ENCODE measurements at regions not wholly inside any gene's neighbourhood (a gene's known extent, or its start where the extent isn't known, plus 50 kb on each side); places are given as distances from the start of the nearest gene placed in this dataset.

- no peak for DNase-seq
Observed at GRCh38 chrX:5829469-5829868, 399.2 kb downstream of the NLGN4X start.

GRCh38 chrX:5829060-5829459 lies 399.6 kb downstream of the NLGN4X start:
- no peak for DNase-seq

- no peak for DNase-seq
Observed at GRCh38 chrX:5823903-5824302, 404.8 kb downstream of the NLGN4X start.

GRCh38 chrX:5810636-5811035 lies 418.0 kb downstream of the NLGN4X start:
- no peak for DNase-seq

- no peak for DNase-seq
Observed at GRCh38 chrX:5807181-5807580, 421.5 kb downstream of the NLGN4X start.

GRCh38 chrX:5802391-5802790 lies 426.3 kb downstream of the NLGN4X start:
- DNase-seq = no peak

- DNase-seq = no peak
Observed at GRCh38 chrX:5791721-5792120, 436.9 kb downstream of the NLGN4X start.

GRCh38 chrX:5788910-5789309 lies 439.8 kb downstream of the NLGN4X start:
- DNase-seq = no peak

GRCh38 chrX:5780821-5781220 lies 447.8 kb downstream of the NLGN4X start:
- no peak for DNase-seq

- no peak for DNase-seq
Observed at GRCh38 chrX:5775846-5776430, 452.7 kb downstream of the NLGN4X start.

- DNase-seq = no peak
Observed at GRCh38 chrX:5774446-5774845, 454.2 kb downstream of the NLGN4X start.

GRCh38 chrX:5771441-5771840 lies 457.2 kb downstream of the NLGN4X start:
- no peak for DNase-seq

GRCh38 chrX:5756616-5757015 lies 472.1 kb downstream of the NLGN4X start:
- DNase-seq = no peak

- DNase-seq = no peak
Observed at GRCh38 chrX:5753291-5753690, 475.4 kb downstream of the NLGN4X start.

GRCh38 chrX:5752831-5753230 lies 475.8 kb downstream of the NLGN4X start:
- DNase-seq = no peak

- DNase-seq = no peak
Observed at GRCh38 chrX:5748586-5749150, 480.0 kb downstream of the NLGN4X start.

- no peak for DNase-seq
Observed at GRCh38 chrX:5746231-5746630, 482.4 kb downstream of the NLGN4X start.

- no peak for DNase-seq
Observed at GRCh38 chrX:5733501-5733900, 495.2 kb downstream of the NLGN4X start.

GRCh38 chrX:5730556-5730955 lies 498.1 kb downstream of the NLGN4X start:
- no peak for DNase-seq

- DNase-seq = no peak
Observed at GRCh38 chrX:5726224-5726623, 502.4 kb downstream of the NLGN4X start.

GRCh38 chrX:5724123-5724522 lies 504.5 kb downstream of the NLGN4X start:
- no peak for DNase-seq

- DNase-seq = no peak
Observed at GRCh38 chrX:5718651-5719050, 510.0 kb downstream of the NLGN4X start.

- no peak for DNase-seq
Observed at GRCh38 chrX:5716666-5717065, 512.0 kb downstream of the NLGN4X start.

GRCh38 chrX:5708251-5708650 lies 520.4 kb downstream of the NLGN4X start:
- DNase-seq = no peak

- DNase-seq = no peak
Observed at GRCh38 chrX:5702890-5703289, 525.8 kb downstream of the NLGN4X start.
